Activated effector memory CD4-positive, alpha-beta T cell treated with Interleukin-2 at 50 U/mL for 16 hours (primary cell): ENCODE measurements at regions not wholly inside any gene's neighbourhood (a gene's known extent, or its start where the extent isn't known, plus 50 kb on each side); places are given as distances from the start of the nearest gene placed in this dataset.
"Not testable (repeated sequence)": the region's sequence is repeated elsewhere in the genome, so short reads cannot be mapped to it uniquely, and the experiment has no call there.

Experiments
- DNase-seq: peaks from one replicate; pipeline ENCODE4 v3.0.0-alpha.2; 2020

DNA sequence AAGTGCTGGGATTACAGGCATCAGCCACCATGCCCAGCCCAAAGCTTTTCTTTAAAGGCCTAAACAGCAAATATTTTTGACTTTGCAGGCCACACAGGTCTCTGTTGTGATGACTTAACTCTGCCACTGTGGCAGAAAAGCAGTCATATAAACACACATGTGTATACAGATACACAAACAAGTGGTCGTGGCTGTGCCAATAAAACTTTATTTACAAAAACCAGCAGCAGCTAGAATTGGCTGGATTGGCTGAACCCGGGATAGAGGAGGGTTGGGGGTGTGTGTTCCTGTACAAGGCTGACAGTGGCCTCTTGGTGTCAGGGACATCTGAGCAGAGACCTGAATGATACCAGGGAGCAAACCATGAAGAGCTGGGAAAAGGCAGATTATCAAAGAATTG, 95.6 kb downstream of the NCOR2 start:
- no peak for DNase-seq

DNA sequence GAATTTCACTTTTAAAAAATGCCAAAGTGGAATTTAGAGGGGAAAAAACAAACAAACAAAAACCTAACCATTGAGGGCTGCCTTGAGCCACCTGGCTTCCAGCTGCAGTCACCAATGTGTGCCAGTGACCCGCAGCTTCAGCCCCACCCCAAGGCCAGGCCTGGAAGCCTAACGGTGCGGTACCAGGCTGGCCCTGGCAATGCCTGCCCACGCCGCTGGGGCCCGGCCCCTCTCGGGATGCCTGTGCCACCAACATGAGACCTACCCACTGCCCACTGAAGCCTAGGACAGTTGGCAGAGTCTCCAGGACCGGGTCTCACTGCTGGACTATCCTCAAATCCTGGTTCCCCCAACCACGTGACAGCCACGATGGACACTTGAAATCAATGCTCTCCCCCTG, 96.6 kb downstream of the NCOR2 start:
- no peak for DNase-seq

DNA sequence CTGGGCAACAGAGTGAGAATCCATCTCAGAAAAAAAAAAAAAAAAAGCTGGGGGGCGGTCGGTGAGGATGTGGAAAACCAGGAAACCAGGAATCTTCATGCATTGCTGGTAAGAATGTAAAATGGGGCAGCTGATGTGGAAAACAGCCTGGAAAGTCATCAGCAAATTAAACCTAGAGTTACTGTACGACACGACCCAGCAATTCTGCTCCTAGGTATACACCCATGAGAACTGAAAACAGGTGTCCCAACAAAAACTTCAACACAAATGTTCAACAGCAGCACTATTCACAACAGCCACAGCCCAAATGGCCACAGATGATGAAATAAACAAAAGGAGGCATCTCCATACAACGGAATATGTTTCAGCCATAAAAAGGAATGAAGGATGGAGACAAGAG, 97.3 kb downstream of the NCOR2 start:
- no peak for DNase-seq

DNA sequence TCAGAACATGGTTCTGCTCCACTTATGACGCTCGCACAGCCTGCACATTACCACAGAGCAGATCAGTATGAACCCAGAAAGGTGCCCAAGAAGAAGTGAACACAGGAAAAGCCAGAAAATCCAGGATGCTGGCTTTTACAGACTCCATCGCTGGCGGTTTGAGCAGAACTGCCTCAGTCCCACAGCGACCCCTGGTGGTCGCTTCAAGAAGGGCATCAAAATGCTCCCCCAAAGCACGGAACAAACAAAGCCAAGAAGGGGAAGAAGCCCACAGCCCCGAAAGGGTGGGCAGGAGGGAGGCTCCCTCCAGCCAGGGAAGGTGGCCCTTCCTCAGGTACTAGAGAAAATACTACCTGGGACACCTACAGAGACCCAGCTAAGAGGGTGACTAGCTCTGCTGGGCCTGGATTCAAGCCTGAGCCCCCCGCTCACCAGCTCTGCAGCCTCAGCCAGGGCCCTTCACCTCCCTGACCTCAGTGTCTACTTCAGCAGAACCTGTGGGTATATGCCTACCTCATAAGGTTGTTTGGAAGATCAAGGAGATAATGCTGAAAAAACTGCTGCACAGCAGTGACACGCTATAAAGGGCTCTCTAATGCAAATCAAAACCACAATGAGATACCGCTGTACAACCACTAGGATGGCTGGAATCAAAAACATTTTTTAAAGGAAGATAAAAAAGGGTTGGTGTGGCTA, 98.1 kb downstream of the NCOR2 start:
- no peak for DNase-seq

- not testable (repeated sequence) for DNase-seq
Measured at GRCh38 chr12:124467549-124467948, 99.9 kb downstream of the NCOR2 start.

DNA sequence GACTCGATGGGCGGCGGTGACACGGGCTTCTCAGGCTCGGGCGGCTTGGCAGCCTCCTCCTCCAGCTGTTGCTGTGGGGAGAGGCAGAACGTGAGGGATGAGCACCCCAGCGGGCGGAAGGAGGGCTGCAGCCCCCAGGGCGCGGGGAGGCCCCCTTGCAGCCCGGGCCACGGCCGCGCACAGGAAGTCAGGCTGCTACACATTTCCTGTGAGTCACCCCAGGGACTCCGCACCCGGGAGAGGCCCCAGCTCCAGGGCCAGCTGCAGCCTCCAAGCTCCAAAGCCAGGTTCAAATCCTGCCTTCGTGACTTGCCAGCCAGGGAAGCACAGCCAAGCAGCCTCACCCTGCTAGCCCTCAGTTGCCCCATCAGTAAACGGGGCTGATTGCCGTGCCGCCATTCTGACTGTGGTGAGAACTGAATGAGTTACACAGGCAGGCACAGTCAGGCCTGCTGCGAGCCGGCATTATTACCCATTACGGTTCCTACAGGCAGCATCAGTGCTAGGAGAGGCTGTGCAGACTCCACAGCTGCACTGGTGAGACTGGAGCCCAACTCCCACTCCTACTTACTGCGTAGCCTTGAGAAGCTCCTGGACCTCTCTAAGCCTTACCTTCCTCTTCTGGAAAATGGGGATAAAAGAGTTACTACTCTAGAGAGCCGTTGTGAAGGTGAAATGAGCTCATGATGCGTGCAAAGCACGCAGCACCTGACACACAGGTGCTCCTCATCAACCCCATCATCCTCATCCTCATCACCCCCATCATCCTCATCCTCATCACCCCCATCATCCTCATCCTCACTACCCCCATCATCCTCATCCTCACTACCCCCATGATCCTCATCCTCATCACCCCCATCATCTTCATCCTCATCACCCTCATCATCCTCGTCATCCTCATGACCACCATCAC, 100.9 kb downstream of the NCOR2 start:
- DNase-seq, result peak; percentile 88

- DNase-seq, result no peak
Measured at GRCh38 chr12:124465473-124465872, 101.9 kb downstream of the NCOR2 start.

DNA sequence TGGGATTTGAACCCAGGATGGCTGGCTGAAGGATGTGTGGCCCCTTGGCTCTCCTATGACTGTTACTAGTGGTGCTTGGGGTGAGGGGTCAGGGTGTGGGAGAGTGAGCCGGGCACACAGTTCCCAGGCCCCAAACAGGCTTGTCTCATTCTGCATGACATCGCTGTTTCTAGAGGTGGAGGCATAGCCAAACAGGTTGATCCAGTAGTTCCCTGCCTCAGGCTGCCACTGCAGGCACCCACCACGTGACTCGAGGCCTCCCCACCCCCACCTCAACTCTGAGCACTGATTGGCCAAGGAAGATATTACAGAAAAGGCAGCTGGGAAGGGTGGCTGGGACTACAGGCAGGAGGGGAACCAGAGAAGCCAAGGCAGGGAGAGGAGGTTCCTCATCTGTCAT, 102.6 kb downstream of the NCOR2 start:
- no peak for DNase-seq

DNA sequence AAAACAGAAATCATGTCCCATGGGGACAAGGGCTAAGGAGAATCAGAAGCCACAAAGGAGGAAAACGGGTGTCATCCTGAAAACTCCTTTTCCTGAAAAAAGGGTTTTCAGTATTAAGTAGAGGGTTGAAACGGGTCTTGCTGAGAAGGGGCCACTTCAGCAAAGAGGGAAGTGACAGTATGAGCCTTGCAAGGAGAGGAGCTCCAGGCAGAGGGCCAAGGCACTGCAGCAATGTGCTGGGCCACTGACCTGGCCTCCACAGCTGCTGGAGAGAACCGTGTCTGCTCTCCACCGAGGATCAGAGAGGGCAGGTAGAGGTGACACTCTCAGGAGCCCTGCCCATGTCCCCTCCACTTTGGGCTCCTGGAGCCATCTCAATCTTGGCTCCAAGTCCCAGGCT, 103.3 kb downstream of the NCOR2 start:
- DNase-seq, result no peak

DNA sequence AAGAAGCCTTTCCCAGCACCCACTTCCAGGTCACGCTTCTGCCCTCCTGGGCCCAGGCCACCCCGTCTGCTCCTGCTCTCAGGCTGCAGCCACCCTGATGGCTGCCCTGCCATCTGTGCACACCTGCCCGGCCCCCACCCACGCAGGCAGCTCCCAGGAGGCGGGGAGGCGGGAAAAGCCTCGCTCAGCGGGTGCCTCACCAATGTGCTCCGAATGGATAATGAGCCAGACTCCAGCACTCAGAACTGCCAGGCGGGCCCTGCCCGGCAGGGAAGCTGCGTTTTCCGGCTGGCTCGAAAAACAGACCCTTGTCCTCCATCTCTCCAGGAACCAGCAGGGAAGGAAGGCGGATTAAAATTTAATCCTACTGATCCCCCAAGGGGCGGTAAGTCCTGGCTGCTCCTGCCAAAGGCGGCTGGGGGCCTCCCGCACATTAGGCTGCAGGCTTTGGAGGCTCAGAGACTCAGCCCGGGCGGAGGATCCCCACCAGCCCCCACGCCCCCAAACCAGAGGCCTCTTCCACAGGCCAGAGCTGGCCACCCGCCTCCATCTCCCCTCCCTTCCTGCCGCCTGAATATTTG, 104.0 kb downstream of the NCOR2 start:
- no peak for DNase-seq

DNA sequence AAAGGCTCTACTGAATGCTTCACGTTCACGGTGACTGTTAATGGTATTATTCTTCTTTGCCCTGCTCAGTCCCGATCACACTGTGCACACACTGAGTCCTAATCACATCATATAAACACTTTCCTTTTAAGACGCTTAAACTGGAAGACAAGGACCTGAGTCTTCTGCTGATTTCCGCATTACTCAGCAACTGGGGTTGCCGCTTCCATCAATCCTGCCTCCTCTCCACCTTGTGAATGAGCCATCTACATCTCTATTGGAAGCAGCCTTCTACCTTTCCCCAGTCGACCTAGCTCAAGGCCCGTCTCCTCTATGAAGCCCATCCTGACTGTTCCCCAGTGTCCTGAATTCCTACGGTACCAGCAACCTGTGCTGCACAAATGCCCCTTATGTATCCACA, 104.7 kb downstream of the NCOR2 start:
- DNase-seq, result no peak

GRCh38 chr12:124461851-124462623, 105.4 kb downstream of the NCOR2 start:
- DNase-seq, result no peak

- no peak for DNase-seq
Measured at GRCh38 chr12:124461241-124461673, 106.2 kb downstream of the NCOR2 start.

DNA sequence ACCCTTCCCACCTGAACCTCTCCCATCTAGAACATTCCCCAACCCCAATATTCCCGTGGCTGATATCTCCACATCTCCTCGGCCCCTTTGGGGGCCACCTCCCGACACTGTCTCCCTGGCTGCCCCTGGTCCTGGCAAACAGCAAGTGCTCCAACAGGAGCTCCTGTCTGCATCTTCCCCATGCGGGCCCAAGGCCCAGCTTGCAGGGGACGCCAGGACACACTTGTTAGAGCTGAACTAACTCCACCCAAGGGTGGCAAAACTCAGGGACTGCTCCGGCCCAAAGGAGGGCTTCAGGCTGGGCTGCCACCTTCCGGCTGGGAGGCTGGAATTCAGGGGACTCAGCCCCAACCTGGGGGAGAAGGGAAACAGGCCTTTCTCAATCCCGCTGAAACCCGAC, 106.6 kb downstream of the NCOR2 start:
- DNase-seq, result no peak

GRCh38 chr12:124459852-124460645, 107.4 kb downstream of the NCOR2 start:
- no peak for DNase-seq

DNA sequence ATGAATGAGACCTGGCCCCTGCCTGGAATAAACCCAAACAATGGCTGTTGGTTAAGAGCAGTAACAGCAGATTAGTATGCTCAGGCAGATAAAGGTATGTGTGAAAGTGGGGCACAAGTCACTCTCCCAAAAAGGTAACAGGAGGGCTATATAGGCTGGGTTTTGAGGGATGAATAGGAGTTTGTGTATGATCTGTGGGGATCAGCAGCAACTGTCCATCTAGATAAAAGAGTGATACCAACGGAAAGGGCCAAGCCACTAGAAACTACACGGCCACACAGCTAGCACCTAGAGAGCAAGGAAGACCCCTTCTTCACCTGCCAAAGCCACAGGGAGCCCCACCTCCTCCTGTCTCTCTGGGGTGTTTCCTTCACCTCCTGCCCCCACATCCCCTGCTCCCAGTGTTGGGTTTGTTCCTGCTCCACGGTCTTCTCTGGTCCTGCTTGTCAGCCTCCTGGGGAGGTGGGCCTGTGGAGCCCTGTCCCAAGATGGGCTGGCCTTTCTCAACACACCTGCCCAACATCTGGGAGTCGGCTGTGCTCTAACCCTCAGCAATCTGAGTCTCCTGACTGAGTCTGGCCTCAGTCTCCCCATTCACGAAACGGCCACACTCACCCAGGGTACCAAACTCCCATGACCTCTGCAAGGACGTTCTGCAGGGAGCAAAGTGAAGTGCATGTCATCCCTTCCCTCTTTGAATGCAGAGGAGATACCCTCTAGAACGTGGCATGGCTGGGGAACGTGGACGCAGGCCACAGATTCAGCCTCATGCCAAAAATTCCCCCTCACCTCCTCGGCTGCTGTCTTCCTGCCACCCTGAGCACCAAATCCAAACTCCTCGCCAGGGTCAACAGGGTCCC, 108.2 kb downstream of the NCOR2 start:
- no peak for DNase-seq

DNA sequence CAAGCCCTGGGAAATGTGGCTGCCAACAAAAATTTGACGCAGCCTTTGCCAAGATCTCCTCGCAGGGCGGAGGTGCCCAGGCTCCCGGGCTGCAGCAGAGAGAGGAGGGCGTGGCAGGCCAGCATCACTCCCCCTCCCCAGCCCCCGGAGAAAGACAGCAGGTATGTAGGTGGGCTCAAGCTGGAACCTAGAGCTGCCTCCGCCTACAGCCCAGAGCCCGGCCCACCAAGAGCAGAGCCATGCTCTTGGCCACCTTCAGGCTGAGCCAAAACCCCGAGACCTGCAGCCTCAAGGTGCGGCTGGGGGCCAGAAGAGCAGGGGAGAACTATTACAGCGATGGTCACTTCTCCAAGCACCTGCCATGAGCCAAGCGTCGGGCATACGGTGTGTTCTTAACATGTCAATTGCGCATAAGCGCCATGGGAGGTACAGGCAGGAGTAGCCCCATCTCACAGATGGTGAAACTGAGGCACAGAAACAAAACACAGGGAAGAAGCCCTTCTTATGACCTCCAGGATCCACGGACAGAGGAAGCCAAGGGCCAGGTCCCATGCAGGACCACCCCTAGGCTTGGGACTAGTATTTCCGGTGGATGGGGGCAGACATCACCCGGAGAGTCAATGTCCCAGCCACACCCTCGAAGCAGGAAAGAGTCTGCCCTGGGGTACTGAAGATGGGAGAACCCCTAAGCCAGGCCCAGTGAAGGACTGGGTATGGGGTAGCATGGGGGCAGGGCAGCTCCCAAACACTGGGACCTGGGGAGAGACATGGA, 109.0 kb downstream of the NCOR2 start:
- no peak for DNase-seq

GRCh38 chr12:124457287-124458219, 109.9 kb downstream of the NCOR2 start:
- DNase-seq, result peak; percentile 29

DNA sequence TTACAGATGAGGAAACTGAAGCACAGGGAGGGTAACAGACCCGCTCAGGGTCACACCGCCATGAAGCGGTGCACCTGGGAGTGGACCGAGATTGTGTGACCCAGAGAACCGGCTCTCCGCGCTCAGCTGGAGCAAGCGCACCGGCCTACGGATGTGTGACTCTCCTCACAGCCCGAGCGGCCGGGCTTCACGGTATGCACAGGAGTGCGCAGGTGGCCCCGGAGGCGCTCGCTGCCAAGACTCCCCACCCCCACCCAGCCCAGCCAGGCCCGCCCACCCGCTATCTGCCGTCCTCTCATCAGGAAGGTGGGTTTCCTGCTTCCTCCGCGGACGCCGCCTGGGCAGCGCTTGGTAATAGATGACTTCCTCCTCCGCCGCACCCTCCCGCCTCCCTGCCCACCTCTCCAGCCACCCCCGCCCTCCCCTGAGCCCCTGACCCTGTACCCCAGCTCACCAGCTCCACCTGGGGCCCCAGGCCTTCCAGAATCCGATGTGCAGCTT, 110.7 kb downstream of the NCOR2 start:
- DNase-seq, result peak; percentile 44
